Occipital lobe (tissue), 1 donor: ENCODE measurements at regions not wholly inside any gene's neighbourhood (a gene's known extent, or its start where the extent isn't known, plus 50 kb on each side); places are given as distances from the start of the nearest gene placed in this dataset.

ENCODE experiments used
- DNase-seq: peaks from one replicate; lab custom pipeline; 2025; lab: John Stamatoyannopoulos, UW

GRCh38 chr9:70478963-70479641 is 64.6 kb upstream of the KLF9 start:
- DNase-seq, result no peak

GRCh38 chr9:70477907-70478480 is 63.5 kb upstream of the KLF9 start:
- no peak for DNase-seq

- no peak for DNase-seq
Measured at GRCh38 chr9:70477146-70477745, 62.8 kb upstream of the KLF9 start.

- no peak for DNase-seq
Measured at GRCh38 chr9:70475211-70475610, 60.8 kb upstream of the KLF9 start.

- DNase-seq, result no peak
Measured at GRCh38 chr9:70474413-70474812, 60.0 kb upstream of the KLF9 start.

- DNase-seq, result no peak
Measured at GRCh38 chr9:70472268-70473249, 58.1 kb upstream of the KLF9 start.

GRCh38 chr9:70470050-70471015 is 55.9 kb upstream of the KLF9 start:
- DNase-seq, result no peak

- no peak for DNase-seq
Measured at GRCh38 chr9:70468291-70468690, 53.8 kb upstream of the KLF9 start.

GRCh38 chr9:70466976-70467561 is 52.6 kb upstream of the KLF9 start:
- peak; percentile 25 for DNase-seq

- DNase-seq, result no peak
Measured at GRCh38 chr9:70465904-70466303, 51.4 kb upstream of the KLF9 start.

GRCh38 chr9:70465398-70465797 is 50.9 kb upstream of the KLF9 start:
- DNase-seq, result no peak
